HG03066 (cell line): ENCODE measurements at regions not wholly inside any gene's neighbourhood (a gene's known extent, or its start where the extent isn't known, plus 50 kb on each side); places are given as distances from the start of the nearest gene placed in this dataset.
"Not testable (repeated sequence)": the region's sequence is repeated elsewhere in the genome, so short reads cannot be mapped to it uniquely, and the experiment has no call there.

Experiments used
- ATAC-seq: cut with Tn5 transposase; IDR thresholded peaks from one replicate; pipeline ENCODE4 v1.9.1; 2021; ENCODE audit warnings: low read depth; ENCODE audit not compliant: unreplicated experiment

DNA sequence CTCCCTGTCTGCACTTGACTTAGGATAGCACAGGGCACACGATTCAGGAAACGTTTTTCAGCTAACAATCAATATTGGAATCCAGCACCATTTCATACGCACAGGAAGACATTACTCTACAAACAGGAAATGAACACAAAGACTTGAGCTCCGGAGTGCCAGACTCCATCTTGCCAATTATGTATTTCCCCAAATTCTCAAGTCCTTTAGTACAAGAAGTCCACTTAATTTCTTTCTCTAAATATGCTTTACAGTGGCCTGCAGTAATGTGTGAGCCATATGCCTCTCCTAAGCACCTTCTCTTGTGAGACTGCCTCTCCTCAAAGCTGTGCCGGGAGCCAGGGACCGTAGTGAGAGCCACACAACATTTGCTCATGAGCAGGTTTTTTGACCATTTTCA lies 168.2 kb downstream of the THBS2 start:
- ATAC-seq, result no peak

- not testable (repeated sequence) for ATAC-seq
Measured at GRCh38 chr6:169084557-169084956, 169.1 kb downstream of the THBS2 start.

GRCh38 chr6:169084067-169084466 lies 169.6 kb downstream of the THBS2 start:
- no peak for ATAC-seq

GRCh38 chr6:169083508-169083874 lies 170.2 kb downstream of the THBS2 start:
- no peak for ATAC-seq

DNA sequence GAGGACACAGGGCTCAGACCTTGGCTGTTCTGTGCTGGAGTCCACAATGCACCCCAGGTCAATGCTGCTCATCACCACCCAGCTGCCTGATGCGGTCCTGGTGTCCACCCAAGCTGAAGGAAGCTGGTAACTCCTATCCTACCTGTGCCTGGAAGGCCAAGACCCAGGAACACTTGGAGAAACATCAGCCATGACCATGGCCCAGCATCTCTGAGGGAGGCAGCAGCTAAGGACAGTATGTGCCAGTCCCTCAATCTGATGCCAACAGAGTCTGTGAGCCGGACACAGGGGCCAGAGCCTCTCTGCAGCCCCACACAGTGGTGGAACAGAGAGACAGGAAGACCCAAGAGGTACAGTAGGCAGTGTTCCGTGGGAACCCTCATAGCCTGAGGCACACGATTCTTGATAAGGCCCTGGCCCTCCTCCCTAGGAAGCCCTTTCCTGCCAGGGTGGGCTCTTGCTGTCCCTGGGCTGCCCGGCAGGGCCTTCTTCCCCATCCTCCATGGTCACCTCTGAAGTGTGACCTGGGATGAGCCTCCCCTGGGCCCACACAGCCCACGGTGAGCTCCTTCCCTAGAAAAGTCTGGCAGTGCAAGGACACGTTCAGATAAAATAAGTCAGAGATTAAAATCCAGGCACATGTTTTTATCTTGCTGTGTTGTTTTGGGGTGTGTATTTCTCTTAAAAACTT lies 170.7 kb downstream of the THBS2 start:
- no peak for ATAC-seq

DNA sequence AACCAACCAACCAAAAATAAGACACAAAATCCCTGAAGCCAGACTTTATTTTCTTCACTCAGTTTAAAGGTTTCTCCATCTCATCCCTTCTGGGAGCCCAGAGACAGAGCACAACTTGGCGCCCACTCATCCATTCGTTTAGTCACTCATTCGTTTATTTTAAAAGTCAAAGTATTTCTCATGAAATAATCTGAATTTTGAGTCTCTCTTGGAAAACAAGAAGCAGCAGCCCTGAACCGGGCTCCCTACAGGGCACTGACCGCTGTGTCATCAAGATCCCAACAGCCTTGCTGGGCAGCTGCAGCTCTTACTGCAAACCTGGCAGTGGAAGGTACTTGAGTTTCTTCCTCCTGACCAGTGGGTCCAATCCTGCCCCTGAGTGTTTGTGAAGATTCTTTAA lies 171.6 kb downstream of the THBS2 start:
- ATAC-seq, result no peak

GRCh38 chr6:169081248-169081647 lies 172.4 kb downstream of the THBS2 start:
- ATAC-seq, result no peak

- ATAC-seq, result no peak
Measured at GRCh38 chr6:169079650-169080049, 174.0 kb downstream of the THBS2 start.

DNA sequence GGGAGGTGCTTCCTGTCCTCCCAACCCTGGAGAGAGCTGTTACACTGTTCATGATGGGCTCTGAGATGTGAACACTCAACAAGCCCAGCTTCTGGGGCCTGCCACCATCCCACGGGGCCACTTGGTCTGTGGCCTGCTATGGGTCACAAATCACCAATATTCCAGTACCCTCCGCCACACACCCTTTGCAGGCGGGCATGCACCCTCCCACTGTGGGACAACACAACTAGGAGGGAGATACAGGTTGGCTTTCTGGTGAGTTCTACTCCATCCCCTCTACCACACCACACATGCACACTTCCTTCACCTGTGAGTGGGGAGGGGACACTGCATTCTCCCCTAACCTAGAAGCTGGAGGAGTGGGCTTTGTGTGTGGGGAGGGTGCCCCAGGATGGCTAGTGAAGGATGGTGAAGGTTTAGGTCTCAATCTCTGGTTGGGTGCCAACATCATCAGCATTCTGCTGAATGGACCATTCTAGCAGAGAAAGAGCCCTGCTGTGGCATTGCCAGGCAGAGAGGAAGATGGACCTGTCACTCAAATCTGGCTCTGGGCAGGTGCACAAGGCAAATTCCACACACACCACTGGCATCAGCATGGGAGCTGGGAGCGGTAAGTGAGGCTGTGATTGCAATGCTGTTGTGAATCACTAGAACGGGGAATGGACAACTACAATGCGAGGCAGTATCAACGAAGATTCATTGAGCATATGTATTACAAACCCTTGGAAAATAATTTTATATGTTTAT lies 175.1 kb downstream of the THBS2 start:
- no peak for ATAC-seq

DNA sequence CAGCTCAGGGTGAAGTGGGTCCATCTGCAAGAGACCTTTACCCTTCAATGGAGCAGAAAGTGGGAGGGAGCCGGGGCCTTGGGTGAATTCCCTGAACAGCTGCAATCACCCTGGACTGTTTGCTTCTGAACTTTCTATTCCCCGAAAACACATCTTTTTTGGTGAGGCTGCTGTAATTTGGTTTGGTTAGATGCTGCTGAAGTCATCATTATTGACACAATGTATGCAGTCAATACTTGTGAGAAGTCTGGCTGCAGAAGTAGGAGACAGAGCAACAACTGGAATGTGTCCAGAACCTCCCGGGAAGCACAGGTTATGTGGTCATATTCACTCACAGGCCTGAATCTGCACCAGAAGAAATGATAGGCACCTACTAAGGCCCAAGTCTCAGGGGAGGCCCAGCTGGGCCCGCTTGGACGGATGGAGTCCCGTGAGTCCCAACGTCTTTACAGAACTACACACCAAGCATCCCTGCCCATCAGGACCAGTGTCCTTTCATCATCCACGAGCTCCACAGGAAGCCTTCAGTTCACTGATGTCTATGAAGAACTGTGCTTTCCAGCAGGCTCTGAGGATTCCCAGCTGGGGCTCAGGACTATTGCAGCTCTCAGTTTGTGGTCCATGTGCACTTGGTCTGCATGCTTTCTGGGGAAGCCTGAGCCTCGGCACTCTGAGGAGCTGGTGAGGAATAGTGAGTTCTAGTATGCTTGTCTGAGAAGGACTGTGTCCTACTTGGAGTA lies 177.6 kb downstream of the THBS2 start:
- ATAC-seq, result no peak

DNA sequence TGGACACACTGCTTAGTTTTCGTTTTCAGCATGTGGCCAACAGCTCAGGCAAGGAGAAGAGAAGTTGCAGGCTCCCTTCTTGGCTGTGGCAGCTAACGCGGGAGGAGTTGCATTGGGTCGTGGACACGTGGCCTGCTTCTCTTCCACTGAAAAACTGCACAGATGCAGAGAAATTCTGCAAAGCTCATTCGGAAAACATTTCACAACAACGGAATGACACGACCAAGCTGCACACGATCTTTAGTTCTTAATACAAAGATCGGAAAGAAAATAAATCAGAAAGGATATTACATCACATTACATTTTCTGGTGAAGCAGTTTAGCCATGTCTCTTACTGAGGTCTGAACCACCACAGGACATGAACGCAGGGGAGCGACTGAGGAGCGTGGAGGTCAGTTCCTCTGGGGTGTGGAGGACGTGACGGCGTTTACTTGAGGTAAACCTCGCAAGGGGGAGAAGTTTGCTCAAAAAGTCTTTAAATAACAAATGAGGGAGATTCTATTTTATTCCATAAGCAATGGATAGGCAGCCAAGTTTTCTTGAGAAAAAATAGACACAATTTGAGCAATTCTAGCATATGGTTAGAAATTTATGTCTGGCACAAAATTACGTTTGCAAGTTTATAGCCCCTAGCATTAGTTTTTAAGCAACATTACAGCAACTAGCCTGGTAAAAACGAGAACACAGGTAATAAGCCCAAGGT lies 178.3 kb downstream of the THBS2 start:
- ATAC-seq, result no peak

- ATAC-seq, result no peak
Measured at GRCh38 chr6:169074526-169074925, 179.1 kb downstream of the THBS2 start.

- no peak for ATAC-seq
Measured at GRCh38 chr6:169073311-169073710, 180.3 kb downstream of the THBS2 start.

DNA sequence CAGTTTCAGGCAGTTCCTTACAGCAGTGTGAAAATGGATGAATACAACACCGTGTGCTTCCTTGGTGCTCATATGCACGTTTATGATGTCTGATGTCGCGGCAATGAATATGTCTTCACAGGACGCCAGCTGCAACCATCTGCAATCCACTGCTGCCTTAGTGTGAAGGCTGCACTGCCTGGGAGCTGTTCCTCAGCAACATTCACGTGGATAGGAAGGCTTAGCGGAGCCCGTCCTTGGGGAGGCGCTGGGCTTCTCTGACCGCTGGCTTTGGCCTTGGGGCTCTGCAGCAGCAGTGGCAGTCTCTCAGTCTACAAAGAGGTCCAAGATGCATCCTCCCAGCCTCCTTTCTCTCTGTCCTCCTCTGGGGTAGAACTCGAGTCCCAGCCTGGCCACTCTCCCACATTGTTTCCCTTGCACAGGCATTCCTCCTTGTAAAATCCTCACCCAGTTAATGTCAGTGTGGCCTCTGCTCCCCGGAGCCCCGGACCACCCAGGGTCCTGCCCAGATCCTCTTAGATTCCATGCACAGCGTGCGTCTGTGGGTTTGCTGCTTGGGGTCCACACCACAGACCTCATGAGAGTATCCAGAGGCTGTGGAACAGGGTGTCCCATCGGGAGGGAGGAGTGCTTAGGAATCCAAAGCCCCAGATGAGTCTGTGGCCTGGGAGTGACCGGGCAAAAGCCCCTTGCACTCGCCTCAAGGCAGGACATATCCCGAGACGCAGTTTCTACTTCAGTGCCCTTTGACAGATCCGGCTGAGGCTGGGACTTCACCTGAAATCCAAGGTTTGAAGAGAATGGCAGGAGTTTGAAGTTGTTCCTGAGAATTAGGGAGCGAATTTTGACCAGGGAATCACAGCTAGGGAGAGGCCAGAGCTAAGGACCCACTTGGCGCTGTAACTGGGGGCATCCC lies 181.3 kb downstream of the THBS2 start:
- no peak for ATAC-seq

- ATAC-seq, result no peak
Measured at GRCh38 chr6:169071394-169071793, 182.3 kb downstream of the THBS2 start.

DNA sequence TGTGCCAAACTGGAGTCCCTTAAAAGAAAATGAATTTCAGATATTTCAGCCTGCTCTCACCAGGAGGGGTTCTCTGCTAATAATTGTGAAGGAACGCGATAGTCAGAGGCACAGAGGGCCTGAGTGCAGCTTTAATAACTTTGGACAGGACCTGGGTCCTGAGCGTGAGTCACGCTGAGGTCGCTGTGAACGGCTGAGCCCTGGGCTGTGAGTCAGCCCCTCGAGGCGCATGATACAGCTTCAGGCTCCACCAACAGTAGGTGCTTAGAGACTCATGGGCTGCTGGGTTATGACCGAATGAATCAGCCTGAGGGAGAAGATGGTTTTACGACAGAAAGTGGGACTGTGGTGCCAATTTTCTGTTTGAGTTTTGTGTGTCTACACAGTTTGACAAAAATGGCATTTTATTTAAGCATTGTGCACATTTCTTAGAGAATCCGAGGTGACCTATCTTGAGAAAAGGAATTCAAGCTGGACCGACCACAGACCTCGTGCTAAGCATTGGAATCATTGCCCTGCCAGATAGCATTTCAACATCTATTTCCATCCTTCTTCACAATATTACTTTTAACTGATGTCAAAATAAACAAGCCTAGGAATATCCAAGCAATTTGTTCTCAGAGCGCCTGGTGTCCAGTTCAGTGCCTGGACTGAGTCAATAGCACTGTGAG lies 183.0 kb downstream of the THBS2 start:
- no peak for ATAC-seq

DNA sequence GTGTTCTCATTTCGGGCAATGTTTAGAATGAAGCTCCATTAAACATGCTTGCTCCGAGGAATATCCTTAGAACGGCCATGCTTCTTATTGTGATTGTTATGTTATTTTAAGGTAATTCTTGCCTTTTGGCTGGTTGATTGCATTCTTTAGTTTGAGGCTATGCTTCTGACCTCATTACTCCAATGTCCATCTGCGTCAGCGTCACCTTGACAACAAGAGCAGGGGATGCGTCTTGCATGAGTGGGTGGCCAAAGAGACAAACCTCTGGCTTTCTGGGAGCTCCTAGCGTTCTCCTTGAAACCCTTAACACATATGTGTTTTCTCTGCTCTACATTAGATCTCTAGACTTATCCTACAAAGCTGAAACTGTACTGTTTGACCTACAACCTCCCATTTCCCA lies 184.3 kb downstream of the THBS2 start:
- no peak for ATAC-seq

GRCh38 chr6:169064194-169064593 lies 189.5 kb downstream of the THBS2 start:
- ATAC-seq, result no peak

DNA sequence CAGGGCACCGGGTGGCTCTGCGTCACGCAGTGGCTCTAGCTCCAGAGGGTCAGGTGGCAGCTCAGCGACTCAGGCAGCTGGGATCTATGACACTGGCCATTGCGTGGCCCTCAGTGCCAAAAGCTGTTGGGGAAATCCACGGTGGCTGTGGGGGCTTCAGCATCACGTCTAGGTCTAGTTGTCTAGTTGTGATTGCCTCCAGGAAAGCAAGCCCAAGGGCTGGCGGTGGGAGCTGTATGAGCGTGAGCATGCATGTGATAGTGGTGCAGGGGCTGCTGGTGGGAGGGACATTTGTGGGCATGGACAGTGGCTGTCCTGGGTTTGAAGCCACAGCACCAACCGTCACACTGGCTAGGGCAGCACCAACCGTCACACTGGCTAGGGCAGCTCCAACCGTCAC lies 191.4 kb downstream of the THBS2 start:
- no peak for ATAC-seq
